Endothelial cell of umbilical vein (primary cell): ENCODE measurements at regions not wholly inside any gene's neighbourhood (a gene's known extent, or its start where the extent isn't known, plus 50 kb on each side); places are given as distances from the start of the nearest gene placed in this dataset.

Experiments used
- BruUV-seq: library from RNA; stranded (reverse); fragments of 400-500 nt; replicated peaks from 2 replicates; lab custom pipeline; 2021; lab: Mats Ljungman, UMichigan
- CTCF ChIA-PET: fragments of 300-600, 350-600 bp; sonication (Branson Sonifier 250); formaldehyde crosslinking; loops from one replicate; lab custom pipeline; 2021; ENCODE audit warnings: antibody characterized with exemption, inconsistent platforms; lab: Charles Lee
- POLR2A ChIA-PET: fragments of 300-600, 350-600 bp; sonication (Branson Sonifier 250); formaldehyde crosslinking; loops from one replicate; lab custom pipeline; 2021; ENCODE audit warnings: antibody characterized with exemption, inconsistent platforms; lab: Charles Lee
- DNase-seq: peaks from one replicate; pipeline ENCODE4 v3.0.0-alpha.2; 2011; ENCODE audit warnings: low read depth, low spot score
- FAIRE-seq: peaks from 2 replicates; lab custom pipeline; 2011; peaks lifted over from hg19 to GRCh38; lab: Jason Lieb, UNC
- H2AFZ ChIP-seq: 2 replicates; pipeline ENCODE4 v1.6.0; 2012; ENCODE audit warnings: low read depth, low read length, control low read depth, inconsistent platforms
- H3K27ac ChIP-seq: 2 replicates; pipeline ENCODE4 v1.5.1; 2011; ENCODE audit warnings: low read depth, mild to moderate bottlenecking, control low read depth, low read length, moderate library complexity; ENCODE audit not compliant: insufficient read depth
- H3K27me3 ChIP-seq, 2 experiments: 2 replicates each; pipeline versions ENCODE4 v1.6.0 to v1.6.1; 2011; ENCODE audit warnings: low read length in 2 of 2, mixed read lengths in 1 of 2; ENCODE audit not compliant: control insufficient read depth in 2 of 2, insufficient read depth in 2 of 2
- H3K36me3 ChIP-seq, 2 experiments: 2 replicates in 1 of 2; 3 replicates in 1 of 2; pipeline ENCODE4 v1.5.1; 2011; ENCODE audit warnings: low read length in 2 of 2, mild to moderate bottlenecking in 1 of 2, moderate library complexity in 1 of 2; ENCODE audit not compliant: control insufficient read depth in 2 of 2, insufficient read depth in 2 of 2; ENCODE audit errors: extremely low read depth in 1 of 2
- H3K4me1 ChIP-seq: 3 replicates; pipeline ENCODE4 v1.5.1; 2011; ENCODE audit warnings: mild to moderate bottlenecking, low read length; ENCODE audit not compliant: control insufficient read depth, insufficient read depth; ENCODE audit errors: extremely low read depth
- H3K4me2 ChIP-seq: 2 replicates; pipeline ENCODE4 v1.6.1; 2011; ENCODE audit warnings: low read length, control low read depth, mixed read lengths; ENCODE audit not compliant: insufficient read depth
- H3K4me3 ChIP-seq, 3 experiments: fragments of 200-600 bp in 1 of 3; sonication (generic), shearing (Covaris generic) in 1 of 3; replicated peaks in 1 of 3; 2 replicates each; pipeline ENCODE4 v1.5.1; 2011 to 2016; ENCODE audit warnings: control low read depth in 3 of 3, low read length in 3 of 3, mild to moderate bottlenecking in 2 of 3, inconsistent platforms in 1 of 3, low read depth in 1 of 3, moderate library complexity in 1 of 3; ENCODE audit not compliant: insufficient read depth in 1 of 3
- H3K79me2 ChIP-seq: 2 replicates; pipeline ENCODE4 v1.6.0; 2012; ENCODE audit warnings: low read length, inconsistent platforms; ENCODE audit not compliant: control insufficient read depth, insufficient read depth
- H3K9ac ChIP-seq: replicated peaks from 2 replicates; pipeline ENCODE3; 2011; ENCODE audit warnings: low read length, control low read depth; ENCODE audit not compliant: insufficient read depth; ENCODE audit errors: extremely low read depth
- H3K9me1 ChIP-seq: replicated peaks from 3 replicates; pipeline ENCODE4 v1.6.0; 2011; ENCODE audit warnings: mild to moderate bottlenecking, low read length; ENCODE audit not compliant: control insufficient read depth, insufficient read depth; ENCODE audit errors: extremely low read depth
- H3K9me3 ChIP-seq: replicated peaks from 2 replicates; pipeline ENCODE4 v1.5.1; 2012; ENCODE audit warnings: low read length, inconsistent platforms; ENCODE audit not compliant: control insufficient read depth, insufficient read depth
- H4K20me1 ChIP-seq: replicated peaks from 2 replicates; pipeline ENCODE3; 2011; ENCODE audit warnings: mild to moderate bottlenecking, low read length; ENCODE audit not compliant: control insufficient read depth, insufficient read depth; ENCODE audit errors: extremely low read depth
- EZH2 ChIP-seq: IDR thresholded peaks from 2 replicates; pipeline ENCODE4 v1.6.1; 2012; ENCODE audit warnings: borderline replicate concordance, low read depth, mild to moderate bottlenecking, moderate library complexity, low read length, inconsistent platforms; ENCODE audit not compliant: severe bottlenecking
- FOS ChIP-seq: IDR thresholded peaks from 2 replicates; pipeline ENCODE4 v1.6.1; 2011; ENCODE audit warnings: mild to moderate bottlenecking, low read length, moderate library complexity, borderline replicate concordance; ENCODE audit not compliant: insufficient read depth
- GATA2 ChIP-seq: IDR thresholded peaks from 2 replicates; pipeline ENCODE4 v1.7.0; 2011; ENCODE audit warnings: low read depth, mild to moderate bottlenecking, moderate library complexity, mixed read lengths, low read length; ENCODE audit not compliant: insufficient read length, insufficient read depth
- JUN ChIP-seq: IDR thresholded peaks from 2 replicates; pipeline ENCODE4 v1.6.1; 2011; ENCODE audit warnings: borderline replicate concordance, low read depth; ENCODE audit not compliant: insufficient read length, insufficient read depth
- MYC ChIP-seq: IDR thresholded peaks from one replicate; pipeline ENCODE4 v1.6.1; 2011; ENCODE audit warnings: mild to moderate bottlenecking, low read depth, low read length
- POLR2A ChIP-seq: IDR thresholded peaks from 2 replicates; pipeline ENCODE4 v1.6.1; 2012; ENCODE audit warnings: low read depth, mild to moderate bottlenecking, control low read depth, low read length
- POLR2AphosphoS5 ChIP-seq: IDR thresholded peaks from 2 replicates; pipeline ENCODE4 v1.6.1; 2012; ENCODE audit warnings: low read depth, mild to moderate bottlenecking, control low read depth, low read length, moderate library complexity; ENCODE audit not compliant: insufficient read depth
- dilution Hi-C: fragments of 300-500 bp; cut with MboI; formaldehyde crosslinking; loops from one replicate; pipeline ENCODE4 v1.15.0; 2019; ENCODE audit warnings: low sequenced_read_pairs; ENCODE audit not compliant: extremely low pct_ligation_motif_present
- intact Hi-C: fragments of 100-400 bp; cut with micrococcal nuclease; formaldehyde crosslinking; loops from one replicate; pipeline ENCODE4 v1.10.0; 2022
- TF ChIP-seq, protein P1 (sequence below), 2 donors: IDR thresholded peaks; 1 replicate in 1 of 2; 2 replicates in 1 of 2; pipeline ENCODE4 v1.5.1; 2011; ENCODE audit warnings: low read length in 2 of 2, mild to moderate bottlenecking in 2 of 2, moderate library complexity in 2 of 2, control low read depth in 1 of 2, inconsistent platforms in 1 of 2, low read depth in 1 of 2; ENCODE audit not compliant: insufficient read depth in 1 of 2; ENCODE audit errors: extremely low read depth in 1 of 2
- TF ChIP-seq, protein P2 (sequence below): IDR thresholded peaks from 2 replicates; pipeline ENCODE4 v1.6.1; 2011; ENCODE audit not compliant: insufficient read depth, insufficient read length

DNA sequence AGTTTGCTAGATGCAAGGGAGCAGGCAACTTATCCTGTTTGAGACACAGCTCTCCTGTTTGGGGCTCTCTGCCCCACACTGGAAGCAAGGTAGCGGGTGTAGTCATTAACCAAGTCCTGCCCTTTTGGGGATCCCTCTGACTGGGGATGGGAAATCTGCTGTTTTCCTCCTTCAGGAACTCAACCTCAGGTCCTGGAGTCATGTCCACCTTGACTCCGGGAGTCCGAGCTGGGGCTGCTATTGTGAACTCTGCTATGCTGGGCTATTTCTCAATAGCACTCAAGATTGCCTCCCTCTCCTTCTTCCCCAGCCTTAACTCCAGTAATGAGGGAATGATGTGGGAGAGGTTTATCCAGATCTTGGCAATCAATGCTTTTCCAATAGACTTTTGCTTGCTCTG is 54.1 kb upstream of the CHD6 start:
- BruUV-seq: no TSS peak
- Histone ChIP-seq H3K9me1 (no peaks in the 10 kb centered on the region), H3K27me3 (peaks cover 0 to 3% of the 10 kb centered on the region in 2 experiments), H3K27ac (no peak overlapping the region), H3K4me1 (no peaks in the 10 kb centered on the region), H3K9me3 (no peaks in the 10 kb centered on the region), H3K4me3 (no peak overlapping the region), H3K9ac (no peak overlapping the region), H2AFZ (no peak overlapping the region), H4K20me1 (no peaks in the 10 kb centered on the region), H3K36me3 (no peaks in the 10 kb centered on the region), H3K79me2 (no peaks in the 10 kb centered on the region), H3K4me2 (no peak overlapping the region)
- ChIA-PET POLR2A (no interaction called here), CTCF (no interaction called here)
- dilution Hi-C loops (no loop called here), intact Hi-C loops (no loop called here)
- FAIRE-seq (no peak), DNase-seq (no peak)
- TF ChIP-seq FOS (no peak), POLR2AphosphoS5 (no peak), EZH2 (no peak), POLR2A (no peak)
- TF ChIP-seq, protein P1, sequence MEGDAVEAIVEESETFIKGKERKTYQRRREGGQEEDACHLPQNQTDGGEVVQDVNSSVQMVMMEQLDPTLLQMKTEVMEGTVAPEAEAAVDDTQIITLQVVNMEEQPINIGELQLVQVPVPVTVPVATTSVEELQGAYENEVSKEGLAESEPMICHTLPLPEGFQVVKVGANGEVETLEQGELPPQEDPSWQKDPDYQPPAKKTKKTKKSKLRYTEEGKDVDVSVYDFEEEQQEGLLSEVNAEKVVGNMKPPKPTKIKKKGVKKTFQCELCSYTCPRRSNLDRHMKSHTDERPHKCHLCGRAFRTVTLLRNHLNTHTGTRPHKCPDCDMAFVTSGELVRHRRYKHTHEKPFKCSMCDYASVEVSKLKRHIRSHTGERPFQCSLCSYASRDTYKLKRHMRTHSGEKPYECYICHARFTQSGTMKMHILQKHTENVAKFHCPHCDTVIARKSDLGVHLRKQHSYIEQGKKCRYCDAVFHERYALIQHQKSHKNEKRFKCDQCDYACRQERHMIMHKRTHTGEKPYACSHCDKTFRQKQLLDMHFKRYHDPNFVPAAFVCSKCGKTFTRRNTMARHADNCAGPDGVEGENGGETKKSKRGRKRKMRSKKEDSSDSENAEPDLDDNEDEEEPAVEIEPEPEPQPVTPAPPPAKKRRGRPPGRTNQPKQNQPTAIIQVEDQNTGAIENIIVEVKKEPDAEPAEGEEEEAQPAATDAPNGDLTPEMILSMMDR (IDR thresholded peaks at IDR 0.05; ENCODE audit: extremely low read depth in 1 of 2, insufficient read depth in 1 of 2, low read depth in 1 of 2, low read length in 2 of 2): no peak

DNA sequence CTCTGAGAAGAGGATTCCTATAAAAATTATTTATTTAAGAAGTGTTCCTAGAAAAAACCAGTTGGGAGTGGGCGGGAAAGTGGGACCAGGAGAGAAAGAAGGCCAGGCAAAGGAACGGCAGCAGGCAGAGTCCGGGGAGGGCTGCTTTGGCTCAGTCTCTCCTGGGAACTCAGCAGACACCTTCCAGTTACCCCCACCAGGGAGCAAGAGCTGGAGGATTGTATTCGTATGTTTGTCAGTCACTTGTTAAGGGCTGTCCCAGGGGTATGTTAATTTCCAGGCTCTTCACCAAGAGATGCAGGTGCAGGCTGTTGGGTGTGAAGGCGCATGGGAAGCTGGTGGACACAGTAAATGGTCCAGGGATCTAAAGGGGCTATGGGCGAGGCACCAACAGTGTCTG is 53.0 kb upstream of the CHD6 start:
- H3K4me2 ChIP-seq: no peak overlapping the region
- no peaks in the 10 kb centered on the region for H3K4me1 ChIP-seq
- H3K36me3 ChIP-seq: no peaks in the 10 kb centered on the region
- no peak overlapping the region for H3K27ac ChIP-seq
- no peak overlapping the region for H3K9ac ChIP-seq
- TF ChIP-seq EZH2 (no peak), FOS (no peak), POLR2AphosphoS5 (no peak), GATA2 (no peak), POLR2A (no peak), JUN (no peak), MYC (no peak)
- TF ChIP-seq, protein P2, sequence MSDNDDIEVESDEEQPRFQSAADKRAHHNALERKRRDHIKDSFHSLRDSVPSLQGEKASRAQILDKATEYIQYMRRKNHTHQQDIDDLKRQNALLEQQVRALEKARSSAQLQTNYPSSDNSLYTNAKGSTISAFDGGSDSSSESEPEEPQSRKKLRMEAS: no peak
- TF ChIP-seq, protein P1 (IDR thresholded peaks at IDR 0.05; ENCODE audit: extremely low read depth in 1 of 2, insufficient read depth in 1 of 2, low read depth in 1 of 2, low read length in 2 of 2): no peak
- DNase-seq (no peak), FAIRE-seq (no peak)
- no peaks in the 10 kb centered on the region for H4K20me1 ChIP-seq
- no peaks in the 10 kb centered on the region for H3K9me3 ChIP-seq
- dilution Hi-C loops: no loop called here
- H3K79me2 ChIP-seq: no peaks in the 10 kb centered on the region
- intact Hi-C loops: no loop called here
- no TSS peak for BruUV-seq
- ChIA-PET POLR2A (no interaction called here), CTCF (no interaction called here)
- no peak overlapping the region for H2AFZ ChIP-seq
- no peaks in the 10 kb centered on the region for H3K9me1 ChIP-seq
- peaks cover 0 to 3% of the 10 kb centered on the region in 2 experiments for H3K27me3 ChIP-seq
- no peak overlapping the region for H3K4me3 ChIP-seq
